ENCODE measurements at regions not wholly inside any gene's neighbourhood (a gene's known extent, or its start where the extent isn't known, plus 50 kb on each side); places are given as distances from the start of the nearest gene placed in this dataset.

GRCh38 chr9:115223471-115223870 is 105.5 kb upstream of the TNC start:
- no peaks in the 10 kb centered on the region for H3K4me1 Mint-ChIP-seq (ENCODE audit: low read depth)
- H3K9me3 Mint-ChIP-seq, result no peaks in the 10 kb centered on the region
- no peak overlapping the region for H3K4me3 Mint-ChIP-seq
- peaks cover 31% of the 10 kb centered on the region for H3K27me3 Mint-ChIP-seq (ENCODE audit: low read depth)
- H3K36me3 Mint-ChIP-seq (ENCODE audit: low read depth), result no peaks in the 10 kb centered on the region
- H3K27ac Mint-ChIP-seq, result no peak overlapping the region

DNA sequence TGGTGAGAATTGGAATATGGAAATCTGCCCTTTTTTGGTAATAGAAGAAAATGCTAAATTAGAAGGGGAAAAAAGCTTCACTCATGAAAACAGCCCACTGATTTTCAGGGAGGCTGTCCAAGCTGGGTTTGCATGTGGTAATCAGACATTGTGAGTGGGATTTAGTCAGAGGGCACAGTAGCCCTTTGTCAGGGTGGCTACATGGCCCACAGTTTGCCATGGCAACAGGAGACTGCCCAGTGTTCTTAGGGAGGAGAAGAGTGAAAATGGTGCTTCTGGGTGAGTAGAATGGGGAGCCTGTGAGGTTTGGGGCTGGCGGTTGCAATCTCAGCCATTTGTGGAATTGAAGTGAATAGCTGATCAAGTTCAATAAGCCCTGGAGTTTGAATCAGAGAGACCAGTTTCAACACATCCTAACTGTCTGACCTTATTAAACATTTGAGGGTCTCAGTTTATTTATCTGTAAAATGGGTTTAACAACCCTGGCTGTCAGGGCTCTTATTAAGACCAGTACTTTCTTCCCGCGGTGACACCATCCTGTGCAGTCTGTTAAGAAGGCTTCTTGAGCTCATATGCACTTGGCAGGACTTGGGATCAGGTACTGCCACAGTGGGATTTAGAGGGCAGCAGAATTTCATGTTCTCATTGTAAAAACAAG is 107.6 kb upstream of the TNC start:
- Mint-ChIP-seq H3K4me1 (ENCODE audit: low read depth) (no peaks in the 10 kb centered on the region), H3K36me3 (ENCODE audit: low read depth) (no peaks in the 10 kb centered on the region), H3K27me3 (ENCODE audit: low read depth) (peaks cover 26% of the 10 kb centered on the region), H3K9me3 (no peaks in the 10 kb centered on the region), H3K27ac (no peak overlapping the region), H3K4me3 (no peak overlapping the region)

DNA sequence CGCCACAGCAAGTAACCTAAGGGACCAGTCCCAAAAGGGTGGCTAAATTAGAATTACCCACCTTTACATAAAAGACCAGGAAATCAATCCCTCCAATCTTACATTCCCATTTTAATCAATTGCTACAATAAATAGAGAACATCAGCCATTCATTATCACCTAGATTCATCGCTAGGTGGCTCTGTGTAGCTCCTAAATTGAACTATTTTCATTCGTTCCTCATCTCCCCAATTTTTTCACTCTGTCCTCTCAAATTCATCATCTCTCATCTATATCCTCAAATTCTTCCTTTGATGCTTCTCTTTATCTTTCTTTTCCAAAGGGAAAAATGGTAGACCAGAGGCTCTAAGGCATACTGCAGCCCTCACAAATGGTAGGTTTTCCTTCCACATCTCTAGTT is 108.2 kb upstream of the TNC start:
- Mint-ChIP-seq H3K4me3 (no peak overlapping the region), H3K9me3 (no peaks in the 10 kb centered on the region), H3K27me3 (ENCODE audit: low read depth) (peaks cover 29% of the 10 kb centered on the region), H3K27ac (no peak overlapping the region), H3K36me3 (ENCODE audit: low read depth) (no peaks in the 10 kb centered on the region), H3K4me1 (ENCODE audit: low read depth) (no peaks in the 10 kb centered on the region)

DNA sequence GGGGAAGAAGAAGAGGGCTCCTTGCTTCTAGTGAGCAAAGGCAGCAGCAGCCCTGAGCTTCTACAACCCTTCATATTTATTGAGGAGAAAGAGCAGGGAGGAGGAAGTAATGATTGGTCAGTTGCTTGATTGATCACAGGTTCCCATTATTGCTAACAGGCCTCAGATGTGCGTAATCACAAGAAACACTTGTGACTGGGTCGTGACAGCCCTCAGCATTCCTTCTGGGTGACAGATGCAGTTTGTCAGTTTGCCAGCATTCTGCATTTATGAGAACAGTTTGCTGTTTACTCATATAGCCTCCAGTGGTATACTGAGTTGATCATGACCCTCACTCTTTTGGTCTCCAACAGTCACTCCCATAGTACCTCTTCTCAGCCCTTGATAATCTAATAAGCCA is 111.5 kb upstream of the TNC start:
- Mint-ChIP-seq H3K9me3 (no peaks in the 10 kb centered on the region), H3K27me3 (ENCODE audit: low read depth) (peaks cover 27% of the 10 kb centered on the region), H3K36me3 (ENCODE audit: low read depth) (no peaks in the 10 kb centered on the region), H3K4me1 (ENCODE audit: low read depth) (no peaks in the 10 kb centered on the region), H3K4me3 (no peak overlapping the region), H3K27ac (no peak overlapping the region)

DNA sequence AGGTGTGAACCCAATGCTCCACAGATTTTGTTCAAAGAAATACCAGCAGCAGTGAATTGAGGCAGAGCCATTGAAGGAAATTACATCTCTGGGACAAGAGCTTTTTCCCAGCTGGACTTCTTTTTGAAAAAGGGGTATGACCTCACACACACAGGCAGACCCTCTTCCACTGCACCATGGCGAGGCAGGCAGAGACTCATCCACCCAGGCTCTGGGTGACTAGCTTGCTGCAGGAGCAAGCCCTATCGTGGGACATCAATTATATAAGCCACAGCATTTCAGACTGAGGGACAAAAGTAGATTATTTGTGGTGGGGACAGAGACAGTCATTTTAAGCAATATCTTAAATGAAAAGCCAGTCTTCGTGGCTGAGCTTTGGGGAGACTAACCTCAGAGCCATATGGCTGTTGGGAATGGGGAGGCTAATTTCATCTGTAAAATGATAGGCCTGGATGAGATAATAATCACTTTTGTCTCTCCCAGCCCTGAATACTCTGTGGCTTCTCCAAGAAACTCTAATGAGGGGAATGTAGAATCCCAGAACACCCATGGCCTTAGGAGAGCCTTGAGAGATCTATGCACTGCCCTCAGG is 113.1 kb upstream of the TNC start:
- Mint-ChIP-seq H3K36me3 (ENCODE audit: low read depth) (no peaks in the 10 kb centered on the region), H3K9me3 (no peaks in the 10 kb centered on the region), H3K4me3 (no peak overlapping the region), H3K4me1 (ENCODE audit: low read depth) (no peaks in the 10 kb centered on the region), H3K27ac (no peak overlapping the region), H3K27me3 (ENCODE audit: low read depth) (peaks cover 24% of the 10 kb centered on the region)

- Mint-ChIP-seq H3K4me1 (ENCODE audit: low read depth) (no peaks in the 10 kb centered on the region), H3K9me3 (no peaks in the 10 kb centered on the region), H3K4me3 (no peak overlapping the region), H3K36me3 (ENCODE audit: low read depth) (no peaks in the 10 kb centered on the region), H3K27ac (no peak overlapping the region), H3K27me3 (ENCODE audit: low read depth) (peaks cover 32% of the 10 kb centered on the region)
Observed at GRCh38 chr9:115232181-115232774, 114.3 kb upstream of the TNC start.

- H3K9me3 Mint-ChIP-seq, result no peaks in the 10 kb centered on the region
- no peak overlapping the region for H3K27ac Mint-ChIP-seq
- peaks cover 40% of the 10 kb centered on the region for H3K27me3 Mint-ChIP-seq (ENCODE audit: low read depth)
- no peaks in the 10 kb centered on the region for H3K36me3 Mint-ChIP-seq (ENCODE audit: low read depth)
- no peaks in the 10 kb centered on the region for H3K4me1 Mint-ChIP-seq (ENCODE audit: low read depth)
- no peak overlapping the region for H3K4me3 Mint-ChIP-seq
Observed at GRCh38 chr9:115234094-115234493, 116.1 kb upstream of the TNC start.

DNA sequence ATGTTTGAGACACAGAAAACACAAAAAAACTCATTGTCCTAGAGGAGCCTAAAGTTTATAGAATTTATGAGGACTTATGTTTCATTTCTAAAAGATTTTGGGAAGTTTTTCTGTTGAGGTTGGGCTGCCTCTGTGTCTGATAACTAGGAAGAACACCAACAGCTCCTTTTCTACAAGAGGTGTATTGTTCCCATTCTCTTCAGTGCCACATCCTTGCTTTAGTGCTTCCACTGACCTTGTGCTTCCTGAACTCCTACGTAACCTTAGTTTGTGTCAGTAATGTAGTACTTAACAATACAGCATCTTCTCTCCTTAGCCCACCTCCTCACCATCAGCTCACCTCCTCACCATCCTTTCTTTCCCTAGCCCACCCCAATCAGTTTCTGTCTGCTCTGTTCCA is 117.3 kb upstream of the TNC start:
- Mint-ChIP-seq H3K27me3 (ENCODE audit: low read depth) (peaks cover 48% of the 10 kb centered on the region), H3K36me3 (ENCODE audit: low read depth) (no peaks in the 10 kb centered on the region), H3K4me1 (ENCODE audit: low read depth) (no peaks in the 10 kb centered on the region), H3K4me3 (no peak overlapping the region), H3K27ac (no peak overlapping the region), H3K9me3 (no peaks in the 10 kb centered on the region)

DNA sequence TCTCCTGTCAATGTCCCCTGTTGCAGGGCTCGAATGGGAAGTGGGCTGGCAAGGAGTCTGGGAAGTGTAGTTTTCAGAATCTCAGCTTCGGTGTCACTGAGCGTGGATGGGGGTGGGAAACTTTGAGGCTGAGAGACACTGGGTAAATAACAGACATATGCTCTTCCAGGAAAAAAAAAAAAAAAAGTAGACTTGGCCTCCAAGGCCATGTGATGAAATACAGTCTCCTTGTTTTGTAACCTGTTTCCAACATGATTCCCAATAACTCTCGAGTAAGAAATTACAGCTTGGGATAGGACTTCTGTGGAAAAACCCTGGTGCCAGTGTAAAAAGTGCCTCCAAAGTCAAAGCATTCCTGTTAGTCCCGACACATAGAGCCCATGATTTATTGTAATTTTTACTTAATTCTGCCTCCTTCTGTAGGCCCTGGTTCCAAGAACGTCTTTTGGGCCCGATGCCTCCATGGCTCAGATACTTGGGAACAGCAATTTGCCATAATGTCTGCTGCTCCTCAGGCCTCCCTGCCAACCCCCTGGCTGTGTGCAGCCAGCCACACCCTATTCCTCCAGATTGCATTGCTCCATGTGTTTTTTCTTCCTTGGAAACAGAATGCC is 119.5 kb upstream of the TNC start:
- H3K27me3 Mint-ChIP-seq (ENCODE audit: low read depth), result peaks cover 43% of the 10 kb centered on the region
- no peak overlapping the region for H3K27ac Mint-ChIP-seq
- H3K4me1 Mint-ChIP-seq (ENCODE audit: low read depth), result no peaks in the 10 kb centered on the region
- no peaks in the 10 kb centered on the region for H3K36me3 Mint-ChIP-seq (ENCODE audit: low read depth)
- H3K4me3 Mint-ChIP-seq, result no peak overlapping the region
- H3K9me3 Mint-ChIP-seq, result no peaks in the 10 kb centered on the region

- peaks cover 35% of the 10 kb centered on the region for H3K27me3 Mint-ChIP-seq (ENCODE audit: low read depth)
- no peaks in the 10 kb centered on the region for H3K9me3 Mint-ChIP-seq
- no peak overlapping the region for H3K27ac Mint-ChIP-seq
- H3K36me3 Mint-ChIP-seq (ENCODE audit: low read depth), result no peaks in the 10 kb centered on the region
- no peak overlapping the region for H3K4me3 Mint-ChIP-seq
- H3K4me1 Mint-ChIP-seq (ENCODE audit: low read depth), result no peaks in the 10 kb centered on the region
Observed at GRCh38 chr9:115240676-115241075, 122.7 kb upstream of the TNC start.

DNA sequence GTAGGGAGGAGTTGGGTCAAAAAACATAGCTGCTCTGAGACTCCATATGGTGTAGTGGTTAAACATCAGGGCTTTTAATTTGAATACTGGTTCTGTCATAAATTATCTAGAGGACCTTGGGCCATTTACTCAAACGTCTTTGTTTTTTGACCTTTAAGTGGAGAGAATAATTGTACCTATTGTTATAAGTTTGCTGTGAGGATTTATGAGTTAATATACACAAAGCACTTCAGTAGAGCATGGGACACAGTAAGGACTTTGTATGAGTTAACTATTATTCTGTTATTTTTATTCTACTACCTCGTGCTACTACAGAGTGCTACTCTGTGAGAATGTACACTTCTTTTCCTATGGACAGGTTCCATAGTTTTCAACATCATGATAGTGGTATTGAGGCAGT is 123.7 kb upstream of the TNC start:
- Mint-ChIP-seq H3K27me3 (ENCODE audit: low read depth) (peaks cover 30% of the 10 kb centered on the region), H3K4me3 (no peak overlapping the region), H3K36me3 (ENCODE audit: low read depth) (no peaks in the 10 kb centered on the region), H3K4me1 (ENCODE audit: low read depth) (no peaks in the 10 kb centered on the region), H3K27ac (no peak overlapping the region), H3K9me3 (no peaks in the 10 kb centered on the region)

GRCh38 chr9:115249488-115249887 is 131.5 kb upstream of the TNC start:
- Mint-ChIP-seq H3K27ac (no peak overlapping the region), H3K4me3 (no peak overlapping the region)

GRCh38 chr9:115250621-115251032 is 132.7 kb upstream of the TNC start:
- Mint-ChIP-seq H3K27ac (no peak overlapping the region), H3K4me3 (no peak overlapping the region), H3K27me3 (ENCODE audit: low read depth) (peaks cover 14% of the 10 kb centered on the region), H3K4me1 (ENCODE audit: low read depth) (no peaks in the 10 kb centered on the region), H3K36me3 (ENCODE audit: low read depth) (no peaks in the 10 kb centered on the region), H3K9me3 (no peaks in the 10 kb centered on the region)

More at GRCh38 chr9:115249488-115249887, 131.5 kb upstream of the TNC start:
- Mint-ChIP-seq H3K36me3 (ENCODE audit: low read depth) (no peaks in the 10 kb centered on the region), H3K4me1 (ENCODE audit: low read depth) (no peaks in the 10 kb centered on the region), H3K9me3 (no peaks in the 10 kb centered on the region), H3K27me3 (ENCODE audit: low read depth) (peaks cover 14% of the 10 kb centered on the region)

- peaks cover 14% of the 10 kb centered on the region for H3K27me3 Mint-ChIP-seq (ENCODE audit: low read depth)
- H3K4me1 Mint-ChIP-seq (ENCODE audit: low read depth), result no peaks in the 10 kb centered on the region
- H3K4me3 Mint-ChIP-seq, result no peak overlapping the region
- no peaks in the 10 kb centered on the region for H3K9me3 Mint-ChIP-seq
- no peak overlapping the region for H3K27ac Mint-ChIP-seq
- no peaks in the 10 kb centered on the region for H3K36me3 Mint-ChIP-seq (ENCODE audit: low read depth)
Observed at GRCh38 chr9:115254287-115255180, 136.6 kb upstream of the TNC start.
